Suprapubic skin (tissue), 4 donors: ENCODE measurements at regions not wholly inside any gene's neighbourhood (a gene's known extent, or its start where the extent isn't known, plus 50 kb on each side); places are given as distances from the start of the nearest gene placed in this dataset.

Source experiments
- DNase-seq, 2 donors: peaks; one replicate each; pipeline ENCODE4 v3.0.0-alpha.2; 2019; ENCODE audit warnings: low spot score in 2 of 2
- H3K27ac ChIP-seq: fragments of 200-600 bp; sonication (generic); one replicate; pipeline ENCODE4 v1.5.1; 2019
- H3K27me3 ChIP-seq: fragments of 200-600 bp; sonication (generic); one replicate; pipeline ENCODE4 v1.5.1; 2019
- H3K36me3 ChIP-seq: fragments of 200-600 bp; sonication (generic); one replicate; pipeline ENCODE4 v1.5.1; 2019
- H3K4me1 ChIP-seq: fragments of 200-600 bp; sonication (generic); one replicate; pipeline ENCODE4 v1.5.1; 2019
- H3K4me3 ChIP-seq: fragments of 200-600 bp; sonication (generic); one replicate; pipeline ENCODE4 v1.5.1; 2019; ENCODE audit warnings: mild to moderate bottlenecking
- H3K9me3 ChIP-seq: fragments of 200-600 bp; sonication (generic); one replicate; pipeline ENCODE4 v1.5.1; 2019
- CTCF ChIP-seq, 2 donors: fragments of 200-600 bp in 1 of 2; fragments of 450-650 bp in 1 of 2; sonication (generic) in 1 of 2; IDR thresholded peaks; one replicate each; pipeline ENCODE4 v1.5.1; 2016 to 2019; ENCODE audit warnings: antibody characterized with exemption in 2 of 2, mild to moderate bottlenecking in 1 of 2, moderate library complexity in 1 of 2
- EP300 ChIP-seq: sonication (generic); formaldehyde crosslinking; IDR thresholded peaks from one replicate; pipeline ENCODE4 v1.6.1; 2017; ENCODE audit warnings: antibody characterized with exemption
- POLR2A ChIP-seq, 2 donors: fragments of 450-650 bp; IDR thresholded peaks; one replicate each; pipeline ENCODE4 v1.6.1; 2017; ENCODE audit warnings: antibody characterized with exemption in 2 of 2, mild to moderate bottlenecking in 2 of 2, moderate library complexity in 2 of 2
- POLR2AphosphoS5 ChIP-seq, 3 donors: sonication (generic); formaldehyde crosslinking; IDR thresholded peaks; one replicate each; pipeline ENCODE4 v1.6.1; 2017; ENCODE audit warnings: antibody characterized with exemption in 3 of 3
- WGBS: methylation state at CpG from one replicate; pipeline ENCODE4 v1.1.5; 2018; 5-methylcytosine and 5-hydroxymethylcytosine counted together

- H3K9me3 ChIP-seq: no peaks in the 10 kb centered on the region
- 83% methylated on average over 4 of the region's 4 CpGs for WGBS
- H3K4me1 ChIP-seq: no peaks in the 10 kb centered on the region
- H3K27me3 ChIP-seq: no peaks in the 10 kb centered on the region
- no peaks in the 10 kb centered on the region for H3K36me3 ChIP-seq
- no peak overlapping the region for H3K4me3 ChIP-seq
- no peak for DNase-seq
- H3K27ac ChIP-seq: no peak overlapping the region
- TF ChIP-seq POLR2AphosphoS5 (IDR thresholded peaks at IDR 0.05) (no peak), CTCF (IDR thresholded peaks at IDR 0.05) (no peak), EP300 (no peak), POLR2A (IDR thresholded peaks at IDR 0.05) (no peak)
These were observed 296.9 kb upstream of the CHRNA7 start for GRCh38 chr15:31733424-31733823.

- Histone ChIP-seq H3K36me3 (no peaks in the 10 kb centered on the region), H3K27me3 (no peaks in the 10 kb centered on the region), H3K4me3 (no peak overlapping the region), H3K4me1 (no peaks in the 10 kb centered on the region), H3K9me3 (no peaks in the 10 kb centered on the region), H3K27ac (no peak overlapping the region)
- WGBS: 59% methylated on average over 8 of the region's 9 CpGs
- TF ChIP-seq POLR2AphosphoS5 (IDR thresholded peaks at IDR 0.05): no peak
- no peak for TF ChIP-seq EP300
- no peak for TF ChIP-seq POLR2A (IDR thresholded peaks at IDR 0.05)
- no peak for TF ChIP-seq CTCF (IDR thresholded peaks at IDR 0.05)
- DNase-seq: no peak
These were observed 290.1 kb upstream of the CHRNA7 start for GRCh38 chr15:31740203-31740602.

- H3K4me3 ChIP-seq: no peak overlapping the region
These were observed 284.5 kb upstream of the CHRNA7 start for GRCh38 chr15:31745841-31746240.

GRCh38 chr15:31752065-31752762, 278.1 kb upstream of the CHRNA7 start:
- Histone ChIP-seq H3K27me3 (no peaks in the 10 kb centered on the region), H3K4me3 (no peak overlapping the region), H3K4me1 (peaks cover 7% of the 10 kb centered on the region), H3K27ac (no peak overlapping the region), H3K36me3 (no peaks in the 10 kb centered on the region), H3K9me3 (no peaks in the 10 kb centered on the region)
- WGBS: 52% methylated on average over 2 of the region's 2 CpGs
- TF ChIP-seq EP300: no peak
- no peak for TF ChIP-seq POLR2A (IDR thresholded peaks at IDR 0.05)
- TF ChIP-seq POLR2AphosphoS5 (IDR thresholded peaks at IDR 0.05): no peak
- no peak for TF ChIP-seq CTCF (IDR thresholded peaks at IDR 0.05)
- DNase-seq: no peak

More at GRCh38 chr15:31745841-31746240, 284.5 kb upstream of the CHRNA7 start:
- H3K36me3 ChIP-seq: no peaks in the 10 kb centered on the region
- TF ChIP-seq POLR2AphosphoS5 (IDR thresholded peaks at IDR 0.05): no peak
- TF ChIP-seq EP300: no peak
- TF ChIP-seq CTCF (IDR thresholded peaks at IDR 0.05): no peak
- TF ChIP-seq POLR2A (IDR thresholded peaks at IDR 0.05): no peak
- no peaks in the 10 kb centered on the region for H3K9me3 ChIP-seq
- H3K27me3 ChIP-seq: no peaks in the 10 kb centered on the region
- H3K27ac ChIP-seq: no peak overlapping the region
- no peak for DNase-seq
- no peaks in the 10 kb centered on the region for H3K4me1 ChIP-seq

GRCh38 chr15:31752905-31753304, 277.4 kb upstream of the CHRNA7 start:
- Histone ChIP-seq H3K27me3 (no peaks in the 10 kb centered on the region), H3K27ac (no peak overlapping the region), H3K9me3 (no peaks in the 10 kb centered on the region), H3K4me3 (no peak overlapping the region), H3K36me3 (no peaks in the 10 kb centered on the region), H3K4me1 (peaks cover 7% of the 10 kb centered on the region)
- no peak for DNase-seq
- no peak for TF ChIP-seq CTCF (IDR thresholded peaks at IDR 0.05)
- no peak for TF ChIP-seq POLR2AphosphoS5 (IDR thresholded peaks at IDR 0.05)
- no peak for TF ChIP-seq EP300
- no peak for TF ChIP-seq POLR2A (IDR thresholded peaks at IDR 0.05)
- WGBS: 77% methylated on average over 3 of the region's 3 CpGs
